Umbilical cord (tissue), 1 donor: ENCODE measurements at regions not wholly inside any gene's neighbourhood (a gene's known extent, or its start where the extent isn't known, plus 50 kb on each side); places are given as distances from the start of the nearest gene placed in this dataset.

ENCODE experiments used
- DNase-seq: peaks from one replicate; pipeline ENCODE4 v3.0.0-alpha.2; 2015; ENCODE audit warnings: low spot score

GRCh38 chr17:33640629-33641028 is 347.5 kb upstream of the ASIC2 start:
- no peak for DNase-seq

GRCh38 chr17:33642002-33642401 is 348.9 kb upstream of the ASIC2 start:
- DNase-seq, result no peak

GRCh38 chr17:33647956-33648355 is 354.9 kb upstream of the ASIC2 start:
- peak; percentile 40 for DNase-seq

GRCh38 chr17:33650304-33650703 is 357.2 kb upstream of the ASIC2 start:
- no peak for DNase-seq

GRCh38 chr17:33651686-33652085 is 358.6 kb upstream of the ASIC2 start:
- DNase-seq, result no peak

- no peak for DNase-seq
These were observed 359.8 kb upstream of the ASIC2 start for GRCh38 chr17:33652731-33653398.

GRCh38 chr17:33653399-33653788 is 360.3 kb upstream of the ASIC2 start:
- no peak for DNase-seq

GRCh38 chr17:33657181-33657580 is 364.1 kb upstream of the ASIC2 start:
- no peak for DNase-seq

- DNase-seq, result no peak
These were observed 368.9 kb upstream of the ASIC2 start for GRCh38 chr17:33661975-33662374.

- no peak for DNase-seq
These were observed 371.2 kb upstream of the ASIC2 start for GRCh38 chr17:33664116-33664840.

GRCh38 chr17:33667052-33667509 is 374.0 kb upstream of the ASIC2 start:
- DNase-seq, result no peak

GRCh38 chr17:33667671-33668070 is 374.6 kb upstream of the ASIC2 start:
- peak; percentile 15 for DNase-seq

GRCh38 chr17:33668516-33668915 is 375.4 kb upstream of the ASIC2 start:
- no peak for DNase-seq

- no peak for DNase-seq
These were observed 378.4 kb upstream of the ASIC2 start for GRCh38 chr17:33671491-33671890.

GRCh38 chr17:33674685-33675084 is 381.6 kb upstream of the ASIC2 start:
- DNase-seq, result peak; percentile 73

- no peak for DNase-seq
These were observed 383.3 kb upstream of the ASIC2 start for GRCh38 chr17:33676444-33676843.

- DNase-seq, result no peak
These were observed 386.5 kb upstream of the ASIC2 start for GRCh38 chr17:33679595-33679994.

GRCh38 chr17:33680472-33680871 is 387.4 kb upstream of the ASIC2 start:
- peak; percentile 7 for DNase-seq

- no peak for DNase-seq
These were observed 389.5 kb upstream of the ASIC2 start for GRCh38 chr17:33682599-33682998.

- no peak for DNase-seq
These were observed 391.6 kb upstream of the ASIC2 start for GRCh38 chr17:33684735-33685134.

- DNase-seq, result no peak
These were observed 393.1 kb upstream of the ASIC2 start for GRCh38 chr17:33686171-33686570.

- DNase-seq, result no peak
These were observed 394.7 kb upstream of the ASIC2 start for GRCh38 chr17:33687831-33688230.

GRCh38 chr17:33688771-33689170 is 395.7 kb upstream of the ASIC2 start:
- DNase-seq, result no peak
